SK-N-SH (cell line): ENCODE measurements at regions not wholly inside any gene's neighbourhood (a gene's known extent, or its start where the extent isn't known, plus 50 kb on each side); places are given as distances from the start of the nearest gene placed in this dataset.

Experiments
- CTCF ChIA-PET: fragments of 300-600, 350-600 bp; formaldehyde crosslinking; extraction: SDS; loops from one replicate; lab custom pipeline; 2021; lab: Yijun Ruan, JAX
- POLR2A ChIA-PET: fragments of 350-600 bp; sonication (Branson Sonifier 250); formaldehyde crosslinking; extraction: SDS; loops from one replicate; lab custom pipeline; 2020; ENCODE audit warnings: antibody characterized with exemption, inconsistent platforms; lab: Yijun Ruan, JAX
- DNase-seq: peaks from one replicate; pipeline ENCODE4 v3.0.0; 2012
- H2AFZ ChIP-seq: fragments of 200-600 bp; sonication (generic); 2 replicates; pipeline ENCODE4 v1.8.1; 2016; ENCODE audit warnings: antibody characterized with exemption, mild to moderate bottlenecking, low read depth
- H3F3A ChIP-seq: fragments of 200-600 bp; sonication (generic); replicated peaks from 2 replicates; pipeline ENCODE3; 2016; ENCODE audit warnings: antibody characterized with exemption, mild to moderate bottlenecking; ENCODE audit not compliant: insufficient read depth
- H3K27ac ChIP-seq, 2 experiments: fragments of 200-500 bp in 1 of 2; fragments of 200-600 bp in 1 of 2; sonication (Bioruptor generic) in 1 of 2; sonication (generic), shearing (Covaris generic) in 1 of 2; 2 replicates each; pipeline versions ENCODE4 v1.5.1 to v1.6.1; 2014 to 2016; ENCODE audit warnings: low read depth in 2 of 2, inconsistent platforms in 1 of 2, low read length in 1 of 2, mild to moderate bottlenecking in 1 of 2, mixed read lengths in 1 of 2
- H3K27me3 ChIP-seq: fragments of 200-600 bp; sonication (generic), shearing (Covaris generic); 2 replicates; pipeline ENCODE4 v1.6.1; 2016; ENCODE audit warnings: mixed run types; ENCODE audit not compliant: insufficient read depth
- H3K36me3 ChIP-seq, 2 experiments: fragments of 200-500 bp in 1 of 2; fragments of 200-600 bp in 1 of 2; sonication (Bioruptor generic) in 1 of 2; sonication (generic) in 1 of 2; replicated peaks in 1 of 2; 2 replicates each; pipeline versions ENCODE3 to v1.5.1; 2014 to 2016; ENCODE audit warnings: low read length in 1 of 2, mild to moderate bottlenecking in 1 of 2; ENCODE audit not compliant: insufficient read depth in 2 of 2, control insufficient read depth in 1 of 2
- H3K4me1 ChIP-seq, 2 experiments: fragments of 200-500 bp in 1 of 2; fragments of 200-600 bp in 1 of 2; sonication (Bioruptor generic) in 1 of 2; sonication (generic), shearing (Covaris generic) in 1 of 2; 2 replicates each; pipeline versions ENCODE4 v1.5.1 to v1.6.1; 2014 to 2016; ENCODE audit warnings: low read depth in 1 of 2, low read length in 1 of 2, mixed run types in 1 of 2; ENCODE audit not compliant: insufficient read depth in 2 of 2, control insufficient read depth in 1 of 2
- H3K4me2 ChIP-seq: fragments of 200-600 bp; sonication (generic), shearing (Covaris generic); 2 replicates; pipeline ENCODE4 v1.6.1; 2017; ENCODE audit warnings: mixed run types
- H3K4me3 ChIP-seq, 2 experiments: fragments of 200-500 bp in 1 of 2; fragments of 200-600 bp in 1 of 2; sonication (Bioruptor generic) in 1 of 2; sonication (generic), shearing (Covaris generic) in 1 of 2; 2 replicates each; pipeline versions ENCODE4 v1.5.1 to v1.8.1; 2014 to 2016; ENCODE audit warnings: low read depth in 2 of 2, inconsistent platforms in 1 of 2, low read length in 1 of 2, mild to moderate bottlenecking in 1 of 2, mixed read lengths in 1 of 2, moderate library complexity in 1 of 2
- H3K79me2 ChIP-seq: fragments of 200-600 bp; sonication (generic); 2 replicates; pipeline ENCODE4 v1.8.1; 2017; ENCODE audit warnings: mild to moderate bottlenecking; ENCODE audit not compliant: insufficient read depth
- H3K9ac ChIP-seq: fragments of 200-600 bp; sonication (generic); 2 replicates; pipeline ENCODE4 v1.6.1; 2017; ENCODE audit warnings: mixed run types
- H3K9me2 ChIP-seq: fragments of 200-600 bp; sonication (generic); 2 replicates; pipeline ENCODE4 v1.6.1; 2017; ENCODE audit warnings: mixed run types
- H3K9me3 ChIP-seq: fragments of 200-600 bp; sonication (generic); 2 replicates; pipeline ENCODE4 v1.6.1; 2017; ENCODE audit warnings: mixed run types, mild to moderate bottlenecking, moderate library complexity
- H4K20me1 ChIP-seq: fragments of 200-600 bp; sonication (generic); 2 replicates; pipeline ENCODE4 v1.6.1; 2017; ENCODE audit warnings: mild to moderate bottlenecking, mixed run types; ENCODE audit not compliant: insufficient read depth
- CHD2 ChIP-seq: fragments of 150-350 bp; IDR thresholded peaks from 2 replicates; pipeline ENCODE4 v1.6.1; 2018; ENCODE audit warnings: low read length; ENCODE audit not compliant: partially characterized antibody
- CTCF ChIP-seq: fragments of 200-600 bp; sonication (generic); IDR thresholded peaks from 2 replicates; pipeline ENCODE4 v1.6.1; 2017; ENCODE audit warnings: antibody characterized with exemption, mild to moderate bottlenecking, moderate library complexity
- ELF1 ChIP-seq: IDR thresholded peaks from 2 replicates; pipeline ENCODE4 v1.4.0; 2012
- EP300 ChIP-seq, 2 experiments: IDR thresholded peaks; 2 replicates each; pipeline versions ENCODE4 v1.4.0 to v1.6.1; 2012; ENCODE audit warnings: borderline replicate concordance in 1 of 2, low read depth in 1 of 2, low read length in 1 of 2
- EZH2phosphoT487 ChIP-seq: fragments of 200-600 bp; sonication (generic); IDR thresholded peaks from 2 replicates; pipeline ENCODE4 v1.6.1; 2017; ENCODE audit warnings: low read depth, mixed run types, mild to moderate bottlenecking, antibody characterized with exemption, moderate library complexity, borderline replicate concordance
- FOSL2 ChIP-seq: IDR thresholded peaks from 2 replicates; pipeline ENCODE4 v1.4.0; 2012; ENCODE audit warnings: low read depth, mild to moderate bottlenecking, moderate library complexity, borderline replicate concordance
- FOXJ3 ChIP-seq: sonication (generic); formaldehyde crosslinking; IDR thresholded peaks from 2 replicates; pipeline ENCODE4 v1.5.1; 2020; ENCODE audit warnings: mild to moderate bottlenecking, missing genetic modification reagents
- FOXM1 ChIP-seq: IDR thresholded peaks from 2 replicates; pipeline ENCODE4 v1.4.0; 2012; ENCODE audit warnings: low read depth, mild to moderate bottlenecking
- IRF3 ChIP-seq: fragments of 150-350 bp; IDR thresholded peaks from 2 replicates; pipeline ENCODE4 v1.6.1; 2016; ENCODE audit warnings: mild to moderate bottlenecking, low read depth, low read length
- JUND ChIP-seq: IDR thresholded peaks from 2 replicates; pipeline ENCODE4 v1.4.0; 2012
- MEF2A ChIP-seq: IDR thresholded peaks from 2 replicates; pipeline ENCODE4 v1.4.0; 2012; ENCODE audit warnings: low read depth, borderline replicate concordance
- MXI1 ChIP-seq: IDR thresholded peaks from 2 replicates; pipeline ENCODE4 v1.6.1; 2012; ENCODE audit warnings: mild to moderate bottlenecking, low read depth, low read length, improper control_type of control experiment
- NRF1 ChIP-seq: IDR thresholded peaks from 2 replicates; pipeline ENCODE4 v1.6.1; 2012; ENCODE audit warnings: low read depth, mild to moderate bottlenecking, low read length
- POLR2AphosphoS5 ChIP-seq: IDR thresholded peaks from 2 replicates; pipeline ENCODE4 v1.6.1; 2012; ENCODE audit warnings: low read depth, low read length
- TAF1 ChIP-seq: IDR thresholded peaks from 2 replicates; pipeline ENCODE4 v1.6.1; 2012; ENCODE audit warnings: low read depth, mild to moderate bottlenecking, low read length, moderate library complexity, borderline replicate concordance
- TEAD4 ChIP-seq: IDR thresholded peaks from 2 replicates; pipeline ENCODE4 v1.4.0; 2012; ENCODE audit warnings: mild to moderate bottlenecking, borderline replicate concordance; ENCODE audit not compliant: insufficient read depth
- WGBS: methylation state at CpG from one replicate; pipeline ENCODE4 v1.1.6; 2017; ENCODE audit warnings: low lambda C conversion rate; 5-methylcytosine and 5-hydroxymethylcytosine counted together
- TF ChIP-seq, protein P1 (sequence below): IDR thresholded peaks from 2 replicates; pipeline ENCODE4; 2012
- TF ChIP-seq, protein P2 (sequence below): fragments of 150-350 bp; IDR thresholded peaks from 2 replicates; pipeline ENCODE4 v1.6.1; 2017; ENCODE audit warnings: antibody characterized with exemption, low read length, low read depth, borderline replicate concordance

- Histone ChIP-seq H3K9me3 (no peaks in the 10 kb centered on the region), H4K20me1 (no peaks in the 10 kb centered on the region), H3K4me3 (no peak overlapping the region), H3K9ac (no peak overlapping the region), H3K36me3 (no peaks in the 10 kb centered on the region), H3K27ac (no peak overlapping the region), H3K9me2 (no peaks in the 10 kb centered on the region), H3K27me3 (no peaks in the 10 kb centered on the region), H3K4me2 (no peak overlapping the region), H3K4me1 (peaks cover 6 to 10% of the 10 kb centered on the region in 2 experiments; a peak in 2 of 4 replicates), H3K79me2 (no peaks in the 10 kb centered on the region), H2AFZ (no peak overlapping the region), H3F3A (no peaks in the 10 kb centered on the region)
- 79% methylated on average over 10 of the region's 11 CpGs for WGBS
- ChIA-PET CTCF (interaction anchor here (0.6 to 1.5 kb wide), 2 partner anchors 25 to 65 kb away, joined by 3 to 4 read pairs; no protein-coding TSS in a partner anchor), POLR2A (interaction anchor here (0.6 kb wide), 1 partner anchor 237 kb away, joined by 3 read pairs; no protein-coding TSS in a partner anchor)
- TF ChIP-seq CHD2: no peak
- no peak for TF ChIP-seq NRF1
- no peak for DNase-seq
Observed at GRCh38 chr1:216926720-216927510, 203.7 kb upstream of the ESRRG start.

DNA sequence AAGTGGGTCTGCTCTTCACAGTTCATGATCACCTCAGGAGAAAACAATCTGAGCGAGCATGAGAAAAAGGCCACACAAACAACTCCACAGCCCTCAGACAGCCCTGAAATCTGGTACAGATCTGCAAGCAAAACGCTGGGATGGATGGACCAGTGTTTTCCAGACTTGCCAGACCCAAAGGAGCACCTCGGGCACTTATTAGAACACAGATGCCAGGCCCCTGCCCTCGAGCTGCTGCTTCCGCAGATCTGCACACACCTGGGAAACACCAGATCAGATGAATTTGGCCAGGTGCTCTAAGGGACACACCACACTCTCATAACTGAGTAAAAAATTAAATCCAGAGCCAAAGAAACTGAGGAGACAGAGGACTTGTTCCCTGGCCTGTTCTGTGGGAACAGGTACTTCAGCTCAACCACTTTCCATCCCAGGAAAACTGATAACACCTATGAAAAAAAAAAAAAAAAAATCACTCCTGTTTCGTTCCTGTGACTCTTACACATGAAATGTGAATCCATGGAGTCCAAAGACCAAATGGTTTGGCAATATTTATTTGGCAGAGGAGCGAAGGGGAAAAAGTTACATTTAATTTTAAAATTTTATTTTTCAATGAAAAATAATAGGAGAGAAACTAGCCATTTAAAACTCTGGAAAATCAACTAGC, 202.9 kb upstream of the ESRRG start:
- Histone ChIP-seq H3K4me2 (no peak overlapping the region), H3K4me3 (no peak overlapping the region), H3K9me3 (no peaks in the 10 kb centered on the region), H3K79me2 (no peaks in the 10 kb centered on the region), H3F3A (no peaks in the 10 kb centered on the region), H3K36me3 (no peaks in the 10 kb centered on the region), H4K20me1 (no peaks in the 10 kb centered on the region), H3K27ac (no peak overlapping the region), H2AFZ (no peak overlapping the region), H3K4me1 (peaks cover 6 to 10% of the 10 kb centered on the region in 2 experiments; a peak in 2 of 4 replicates), H3K9ac (no peak overlapping the region), H3K9me2 (no peaks in the 10 kb centered on the region), H3K27me3 (no peaks in the 10 kb centered on the region)
- WGBS: 57% methylated on average over 7 of the region's 7 CpGs
- no peak for DNase-seq
- POLR2A ChIA-PET: no interaction called here
- CTCF ChIA-PET: no interaction called here
- TF ChIP-seq TEAD4 (no peak), POLR2AphosphoS5 (no peak), JUND (no peak), NRF1 (no peak), FOSL2 (no peak), FOXM1 (no peak), ELF1 (no peak), EP300 (IDR thresholded peaks at IDR 0.05; ENCODE audit: borderline replicate concordance in 1 of 2, low read depth in 1 of 2, low read length in 1 of 2) (no peak), FOXJ3 (no peak), TAF1 (no peak), CTCF (no peak), MXI1 (no peak), MEF2A (no peak), EZH2phosphoT487 (no peak), IRF3 (no peak)
- TF ChIP-seq, protein P1, sequence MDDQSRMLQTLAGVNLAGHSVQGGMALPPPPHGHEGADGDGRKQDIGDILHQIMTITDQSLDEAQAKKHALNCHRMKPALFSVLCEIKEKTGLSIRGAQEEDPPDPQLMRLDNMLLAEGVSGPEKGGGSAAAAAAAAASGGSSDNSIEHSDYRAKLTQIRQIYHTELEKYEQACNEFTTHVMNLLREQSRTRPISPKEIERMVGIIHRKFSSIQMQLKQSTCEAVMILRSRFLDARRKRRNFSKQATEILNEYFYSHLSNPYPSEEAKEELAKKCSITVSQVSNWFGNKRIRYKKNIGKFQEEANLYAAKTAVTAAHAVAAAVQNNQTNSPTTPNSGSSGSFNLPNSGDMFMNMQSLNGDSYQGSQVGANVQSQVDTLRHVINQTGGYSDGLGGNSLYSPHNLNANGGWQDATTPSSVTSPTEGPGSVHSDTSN: no peak
- TF ChIP-seq, protein P2, sequence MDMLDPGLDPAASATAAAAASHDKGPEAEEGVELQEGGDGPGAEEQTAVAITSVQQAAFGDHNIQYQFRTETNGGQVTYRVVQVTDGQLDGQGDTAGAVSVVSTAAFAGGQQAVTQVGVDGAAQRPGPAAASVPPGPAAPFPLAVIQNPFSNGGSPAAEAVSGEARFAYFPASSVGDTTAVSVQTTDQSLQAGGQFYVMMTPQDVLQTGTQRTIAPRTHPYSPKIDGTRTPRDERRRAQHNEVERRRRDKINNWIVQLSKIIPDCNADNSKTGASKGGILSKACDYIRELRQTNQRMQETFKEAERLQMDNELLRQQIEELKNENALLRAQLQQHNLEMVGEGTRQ: no peak
